ENCODE measurements at regions not wholly inside any gene's neighbourhood (a gene's known extent, or its start where the extent isn't known, plus 50 kb on each side); places are given as distances from the start of the nearest gene placed in this dataset.

- TF ChIP-seq CTCF (IDR thresholded peaks at IDR 0.05; ENCODE audit: low read depth, low read length) (no peak), POLR2A (IDR thresholded peaks at IDR 0.05; ENCODE audit: extremely low read depth, insufficient read length) (no peak), MYC (IDR thresholded peaks at IDR 0.05; ENCODE audit: low read depth, low read length) (no peak), MAX (IDR thresholded peaks at IDR 0.05; ENCODE audit: low read depth, low read length) (no peak)
Observed at GRCh38 chr9:23306731-23307130, 519.3 kb downstream of the ELAVL2 start.
